ENCODE measurements at regions not wholly inside any gene's neighbourhood (a gene's known extent, or its start where the extent isn't known, plus 50 kb on each side); places are given as distances from the start of the nearest gene placed in this dataset.

GRCh38 chr2:188890755-188891154 lies 83.4 kb upstream of the COL3A1 start:
- intact Hi-C loops (cut with micrococcal nuclease) = no loop called here
- no peak overlapping the region for H3K4me3 Mint-ChIP-seq

GRCh38 chr2:188892636-188893035 lies 81.5 kb upstream of the COL3A1 start:
- Histone ChIP-seq H3K4me2 (replicated peaks; ENCODE audit: extremely low read depth, low read length, poor library complexity, severe bottlenecking) (no peak overlapping the region), H2AFZ (ENCODE audit: insufficient read depth, low read depth, low read length, poor library complexity, severe bottlenecking) (no peak overlapping the region), H3K9me3 (replicated peaks in 1 of 2; ENCODE audit: control insufficient read depth in 1 of 2, insufficient read depth in 1 of 2, low read length in 2 of 2) (peaks cover 10 to 12% of the 10 kb centered on the region in 2 donors), H3K4me1 (ENCODE audit: control insufficient read depth in 1 of 2, insufficient read depth in 2 of 2, low read length in 2 of 2) (no peaks in the 10 kb centered on the region), H4K20me1 (ENCODE audit: insufficient read depth, low read length) (no peaks in the 10 kb centered on the region), H3K27me3 (ENCODE audit: control insufficient read depth in 2 of 2, insufficient read depth in 2 of 2, low read length in 2 of 2) (no peaks in the 10 kb centered on the region), H3K27ac (ENCODE audit: low read depth in 1 of 2, low read length in 2 of 2) (no peak overlapping the region), H3K4me3 (replicated peaks in 1 of 3; ENCODE audit: low read depth in 2 of 3, low read length in 3 of 3) (no peak overlapping the region), H3K9ac (ENCODE audit: insufficient read depth, low read length, poor library complexity, severe bottlenecking) (no peak overlapping the region), H3K79me2 (ENCODE audit: insufficient read depth, low read length) (no peaks in the 10 kb centered on the region), H3K36me3 (replicated peaks in 1 of 2; ENCODE audit: control insufficient read depth in 1 of 2, insufficient read depth in 2 of 2, low read length in 2 of 2) (no peaks in the 10 kb centered on the region)
- Mint-ChIP-seq H3K27me3 (ENCODE audit: low read depth in 3 of 3) (no peaks in the 10 kb centered on the region), H3K27ac (no peak overlapping the region), H3K4me3 (no peak overlapping the region), H3K36me3 (no peaks in the 10 kb centered on the region), H3K4me1 (no peaks in the 10 kb centered on the region), H3K9me3 (peaks cover 2 to 13% (median 7%) of the 10 kb centered on the region in 7 donors)
- TF ChIP-seq CTCF (IDR thresholded peaks at IDR 0.05) = no peak
- DNase-seq = no peak
- intact Hi-C loops (cut with micrococcal nuclease) = no loop called here
- WGBS (ENCODE audit: insufficient coverage) = no CpG with 5 or more reads among the region's 1 CpG

More at GRCh38 chr2:188890755-188891154, 83.4 kb upstream of the COL3A1 start:
- no peak overlapping the region for H3K27ac Mint-ChIP-seq
- Histone ChIP-seq H3K27me3 (ENCODE audit: control insufficient read depth in 2 of 2, insufficient read depth in 2 of 2, low read length in 2 of 2) (no peaks in the 10 kb centered on the region), H2AFZ (ENCODE audit: insufficient read depth, low read depth, low read length, poor library complexity, severe bottlenecking) (no peak overlapping the region), H3K9me3 (replicated peaks in 1 of 2; ENCODE audit: control insufficient read depth in 1 of 2, insufficient read depth in 1 of 2, low read length in 2 of 2) (peaks cover 12 to 15% of the 10 kb centered on the region in 2 donors), H3K4me2 (replicated peaks; ENCODE audit: extremely low read depth, low read length, poor library complexity, severe bottlenecking) (no peak overlapping the region), H3K4me3 (replicated peaks in 1 of 3; ENCODE audit: low read depth in 2 of 3, low read length in 3 of 3) (no peak overlapping the region), H4K20me1 (ENCODE audit: insufficient read depth, low read length) (no peaks in the 10 kb centered on the region), H3K36me3 (replicated peaks in 1 of 2; ENCODE audit: control insufficient read depth in 1 of 2, insufficient read depth in 2 of 2, low read length in 2 of 2) (no peaks in the 10 kb centered on the region), H3K4me1 (ENCODE audit: control insufficient read depth in 1 of 2, insufficient read depth in 2 of 2, low read length in 2 of 2) (no peaks in the 10 kb centered on the region), H3K27ac (ENCODE audit: low read depth in 1 of 2, low read length in 2 of 2) (no peak overlapping the region), H3K79me2 (ENCODE audit: insufficient read depth, low read length) (no peaks in the 10 kb centered on the region), H3K9ac (ENCODE audit: insufficient read depth, low read length, poor library complexity, severe bottlenecking) (no peak overlapping the region)
- no peaks in the 10 kb centered on the region for H3K4me1 Mint-ChIP-seq
- no peaks in the 10 kb centered on the region for H3K27me3 Mint-ChIP-seq (ENCODE audit: low read depth in 3 of 3)
- TF ChIP-seq CTCF (IDR thresholded peaks at IDR 0.05) = no peak
- H3K36me3 Mint-ChIP-seq = no peaks in the 10 kb centered on the region
- H3K9me3 Mint-ChIP-seq = peaks cover 2 to 12% (median 8%) of the 10 kb centered on the region in 7 donors
- DNase-seq = no peak
- WGBS (ENCODE audit: insufficient coverage) = 60% methylated on average over 6 of the region's 13 CpGs

Data from CD14-positive monocyte (primary cell).